ENCODE measurements at regions not wholly inside any gene's neighbourhood (a gene's known extent, or its start where the extent isn't known, plus 50 kb on each side); places are given as distances from the start of the nearest gene placed in this dataset.

DNA sequence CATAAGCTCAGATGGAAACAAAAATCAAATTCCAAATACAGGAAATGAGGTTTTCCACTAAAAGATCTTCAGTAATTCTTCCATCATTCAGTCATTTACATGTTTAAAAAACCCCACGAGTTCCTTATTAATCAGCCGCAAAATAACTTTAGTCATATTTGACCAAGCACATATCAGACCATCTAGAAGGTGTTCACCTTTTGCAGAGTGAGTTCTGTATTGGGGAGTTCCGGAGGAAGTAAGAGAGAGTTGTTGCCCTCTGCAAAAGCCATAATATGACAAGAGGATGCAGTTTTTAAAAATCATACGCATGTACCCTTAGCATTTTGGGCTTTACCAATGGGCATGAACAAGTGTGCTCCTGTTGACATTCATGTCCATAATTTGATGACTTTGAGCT is 61.6 kb downstream of the CCR1 start:
- H3K27me3 Mint-ChIP-seq (ENCODE audit: low read depth, unreplicated experiment), result peaks cover 8% of the 10 kb centered on the region

GRCh38 chr3:46146021-46146420 is 62.1 kb downstream of the CCR1 start:
- H3K36me3 ChIP-seq (ENCODE audit: insufficient read depth, low read length), result no peaks in the 10 kb centered on the region
- peaks cover 8% of the 10 kb centered on the region for H3K27me3 Mint-ChIP-seq (ENCODE audit: low read depth, unreplicated experiment)
- FAIRE-seq, result no peak
- H3K27me3 ChIP-seq (ENCODE audit: insufficient read depth, low read length), result no peaks in the 10 kb centered on the region
- H3K79me2 ChIP-seq (ENCODE audit: insufficient read depth, low read length), result no peaks in the 10 kb centered on the region
- no peak overlapping the region for H3K4me3 Mint-ChIP-seq (ENCODE audit: unreplicated experiment)
- peaks cover 1% of the 10 kb centered on the region for H3K9me3 Mint-ChIP-seq (ENCODE audit: unreplicated experiment)
- H3K4me2 ChIP-seq (ENCODE audit: low read length), result no peak overlapping the region
- no peaks in the 10 kb centered on the region for H4K20me1 ChIP-seq (ENCODE audit: insufficient read depth, low read length)
- no peaks in the 10 kb centered on the region for H3K9me3 ChIP-seq (ENCODE audit: insufficient read depth, low read depth, low read length)
- DNase-seq (ENCODE audit: low read depth), result no peak
- no peaks in the 10 kb centered on the region for H3K4me1 ChIP-seq (ENCODE audit: insufficient read depth, low read length)
- H2AFZ ChIP-seq (ENCODE audit: low read depth, low read length), result no peak overlapping the region
- H3K4me1 Mint-ChIP-seq (ENCODE audit: low read depth, unreplicated experiment), result no peaks in the 10 kb centered on the region
- no peak for TF ChIP-seq EZH2 (IDR thresholded peaks at IDR 0.05; ENCODE audit: insufficient read depth, low read length)
- TF ChIP-seq, protein P1, sequence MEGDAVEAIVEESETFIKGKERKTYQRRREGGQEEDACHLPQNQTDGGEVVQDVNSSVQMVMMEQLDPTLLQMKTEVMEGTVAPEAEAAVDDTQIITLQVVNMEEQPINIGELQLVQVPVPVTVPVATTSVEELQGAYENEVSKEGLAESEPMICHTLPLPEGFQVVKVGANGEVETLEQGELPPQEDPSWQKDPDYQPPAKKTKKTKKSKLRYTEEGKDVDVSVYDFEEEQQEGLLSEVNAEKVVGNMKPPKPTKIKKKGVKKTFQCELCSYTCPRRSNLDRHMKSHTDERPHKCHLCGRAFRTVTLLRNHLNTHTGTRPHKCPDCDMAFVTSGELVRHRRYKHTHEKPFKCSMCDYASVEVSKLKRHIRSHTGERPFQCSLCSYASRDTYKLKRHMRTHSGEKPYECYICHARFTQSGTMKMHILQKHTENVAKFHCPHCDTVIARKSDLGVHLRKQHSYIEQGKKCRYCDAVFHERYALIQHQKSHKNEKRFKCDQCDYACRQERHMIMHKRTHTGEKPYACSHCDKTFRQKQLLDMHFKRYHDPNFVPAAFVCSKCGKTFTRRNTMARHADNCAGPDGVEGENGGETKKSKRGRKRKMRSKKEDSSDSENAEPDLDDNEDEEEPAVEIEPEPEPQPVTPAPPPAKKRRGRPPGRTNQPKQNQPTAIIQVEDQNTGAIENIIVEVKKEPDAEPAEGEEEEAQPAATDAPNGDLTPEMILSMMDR (IDR thresholded peaks at IDR 0.05; ENCODE audit: insufficient read depth, low read depth, low read length), result no peak
- H3K27ac ChIP-seq (ENCODE audit: low read depth, low read length), result no peak overlapping the region
- H3K4me3 ChIP-seq (ENCODE audit: insufficient read depth, low read depth, low read length), result no peak overlapping the region
- no peak overlapping the region for H3K27ac Mint-ChIP-seq (ENCODE audit: unreplicated experiment)
- H3K9ac ChIP-seq (ENCODE audit: low read length), result no peak overlapping the region
- no peaks in the 10 kb centered on the region for H3K36me3 Mint-ChIP-seq (ENCODE audit: low read depth, unreplicated experiment)

More for the DNA sequence above, 61.6 kb downstream of the CCR1 start:
- Histone ChIP-seq H3K9ac (ENCODE audit: low read length) (no peak overlapping the region), H3K9me3 (ENCODE audit: insufficient read depth, low read depth, low read length) (no peaks in the 10 kb centered on the region), H3K4me2 (ENCODE audit: low read length) (no peak overlapping the region), H3K27me3 (ENCODE audit: insufficient read depth, low read length) (no peaks in the 10 kb centered on the region), H3K79me2 (ENCODE audit: insufficient read depth, low read length) (no peaks in the 10 kb centered on the region), H3K27ac (ENCODE audit: low read depth, low read length) (no peak overlapping the region), H3K36me3 (ENCODE audit: insufficient read depth, low read length) (no peaks in the 10 kb centered on the region), H3K4me3 (ENCODE audit: insufficient read depth, low read depth, low read length) (no peak overlapping the region), H3K4me1 (ENCODE audit: insufficient read depth, low read length) (no peaks in the 10 kb centered on the region), H2AFZ (ENCODE audit: low read depth, low read length) (no peak overlapping the region), H4K20me1 (ENCODE audit: insufficient read depth, low read length) (no peaks in the 10 kb centered on the region)
- Mint-ChIP-seq H3K4me1 (ENCODE audit: low read depth, unreplicated experiment) (no peaks in the 10 kb centered on the region), H3K4me3 (ENCODE audit: unreplicated experiment) (no peak overlapping the region), H3K36me3 (ENCODE audit: low read depth, unreplicated experiment) (no peaks in the 10 kb centered on the region), H3K27ac (ENCODE audit: unreplicated experiment) (no peak overlapping the region), H3K9me3 (ENCODE audit: unreplicated experiment) (peaks cover 1% of the 10 kb centered on the region)
- DNase-seq (ENCODE audit: low read depth) (no peak), FAIRE-seq (no peak)
- TF ChIP-seq, protein P1 (IDR thresholded peaks at IDR 0.05; ENCODE audit: insufficient read depth, low read depth, low read length), result no peak
- TF ChIP-seq EZH2 (IDR thresholded peaks at IDR 0.05; ENCODE audit: insufficient read depth, low read length), result no peak

DNA sequence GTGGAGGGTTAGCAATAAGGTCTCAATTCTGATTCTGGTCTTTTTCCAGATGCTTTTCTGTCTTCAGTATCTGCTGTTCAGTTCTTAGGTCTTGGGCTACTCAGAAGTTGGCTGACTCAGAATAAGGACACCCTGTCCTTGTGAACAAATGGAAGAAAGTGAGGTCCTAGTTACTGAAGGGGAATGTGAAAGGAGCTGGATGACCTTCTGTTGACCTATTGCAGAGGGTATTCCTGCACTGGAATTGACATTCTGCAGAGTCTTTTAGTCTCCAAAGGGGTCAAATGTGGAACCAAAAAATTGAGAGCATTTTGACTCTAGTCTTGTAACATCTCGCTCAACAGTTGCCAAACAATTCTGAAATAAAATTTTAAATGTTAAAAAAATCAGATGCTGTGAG is 63.0 kb downstream of the CCR1 start:
- no peak for FAIRE-seq
- no peaks in the 10 kb centered on the region for H3K27me3 ChIP-seq (ENCODE audit: insufficient read depth, low read length)

More for the DNA sequence above, 63.0 kb downstream of the CCR1 start:
- Mint-ChIP-seq H3K27me3 (ENCODE audit: low read depth, unreplicated experiment) (peaks cover 8% of the 10 kb centered on the region), H3K36me3 (ENCODE audit: low read depth, unreplicated experiment) (no peaks in the 10 kb centered on the region), H3K27ac (ENCODE audit: unreplicated experiment) (no peak overlapping the region), H3K9me3 (ENCODE audit: unreplicated experiment) (peaks cover 1% of the 10 kb centered on the region), H3K4me3 (ENCODE audit: unreplicated experiment) (no peak overlapping the region), H3K4me1 (ENCODE audit: low read depth, unreplicated experiment) (no peaks in the 10 kb centered on the region)
- Histone ChIP-seq H3K27ac (ENCODE audit: low read depth, low read length) (no peak overlapping the region), H3K4me3 (ENCODE audit: insufficient read depth, low read depth, low read length) (no peak overlapping the region), H3K9me3 (ENCODE audit: insufficient read depth, low read depth, low read length) (no peaks in the 10 kb centered on the region), H3K9ac (ENCODE audit: low read length) (no peak overlapping the region), H3K36me3 (ENCODE audit: insufficient read depth, low read length) (no peaks in the 10 kb centered on the region), H2AFZ (ENCODE audit: low read depth, low read length) (no peak overlapping the region), H3K4me1 (ENCODE audit: insufficient read depth, low read length) (no peaks in the 10 kb centered on the region), H3K79me2 (ENCODE audit: insufficient read depth, low read length) (no peaks in the 10 kb centered on the region), H3K4me2 (ENCODE audit: low read length) (no peak overlapping the region), H4K20me1 (ENCODE audit: insufficient read depth, low read length) (no peaks in the 10 kb centered on the region)
- no peak for DNase-seq (ENCODE audit: low read depth)
- TF ChIP-seq, protein P1 (IDR thresholded peaks at IDR 0.05; ENCODE audit: insufficient read depth, low read depth, low read length), result no peak
- no peak for TF ChIP-seq EZH2 (IDR thresholded peaks at IDR 0.05; ENCODE audit: insufficient read depth, low read length)

Data from astrocyte (in vitro differentiated cells and primary cell).